ENCODE measurements at regions not wholly inside any gene's neighbourhood (a gene's known extent, or its start where the extent isn't known, plus 50 kb on each side); places are given as distances from the start of the nearest gene placed in this dataset.

GRCh38 chr10:6918305-6918704 is 338.2 kb upstream of the PRKCQ start:
- TF ChIP-seq FOXK1 (CRISPR knock-in tag; IDR thresholded peaks at IDR 0.05; ENCODE audit: borderline replicate concordance, low read depth): no peak
- no peak for TF ChIP-seq SMAD3 (CRISPR knock-in tag; IDR thresholded peaks at IDR 0.05)
- TF ChIP-seq, protein P1, sequence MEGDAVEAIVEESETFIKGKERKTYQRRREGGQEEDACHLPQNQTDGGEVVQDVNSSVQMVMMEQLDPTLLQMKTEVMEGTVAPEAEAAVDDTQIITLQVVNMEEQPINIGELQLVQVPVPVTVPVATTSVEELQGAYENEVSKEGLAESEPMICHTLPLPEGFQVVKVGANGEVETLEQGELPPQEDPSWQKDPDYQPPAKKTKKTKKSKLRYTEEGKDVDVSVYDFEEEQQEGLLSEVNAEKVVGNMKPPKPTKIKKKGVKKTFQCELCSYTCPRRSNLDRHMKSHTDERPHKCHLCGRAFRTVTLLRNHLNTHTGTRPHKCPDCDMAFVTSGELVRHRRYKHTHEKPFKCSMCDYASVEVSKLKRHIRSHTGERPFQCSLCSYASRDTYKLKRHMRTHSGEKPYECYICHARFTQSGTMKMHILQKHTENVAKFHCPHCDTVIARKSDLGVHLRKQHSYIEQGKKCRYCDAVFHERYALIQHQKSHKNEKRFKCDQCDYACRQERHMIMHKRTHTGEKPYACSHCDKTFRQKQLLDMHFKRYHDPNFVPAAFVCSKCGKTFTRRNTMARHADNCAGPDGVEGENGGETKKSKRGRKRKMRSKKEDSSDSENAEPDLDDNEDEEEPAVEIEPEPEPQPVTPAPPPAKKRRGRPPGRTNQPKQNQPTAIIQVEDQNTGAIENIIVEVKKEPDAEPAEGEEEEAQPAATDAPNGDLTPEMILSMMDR (CRISPR knock-in tag; IDR thresholded peaks at IDR 0.05): peak; percentile 38
- TF ChIP-seq ZSCAN29 (CRISPR knock-in tag; conservative IDR thresholded peaks at IDR 0.05): no peak
- no peak for TF ChIP-seq POLR2A (IDR thresholded peaks at IDR 0.05; ENCODE audit: insufficient read depth in 1 of 2, low read depth in 2 of 2, low read length in 2 of 2)
- no peak for TF ChIP-seq FOXO4 (CRISPR knock-in tag; conservative IDR thresholded peaks at IDR 0.05)
